NCI-H82 treated with DMSO at 0.1 percent for 48 hours (cell line): ENCODE measurements at regions not wholly inside any gene's neighbourhood (a gene's known extent, or its start where the extent isn't known, plus 50 kb on each side); places are given as distances from the start of the nearest gene placed in this dataset.
A peak's percentile ranks its signal among the peaks of the same experiment; 100 is the strongest.

Experiments used
- DNase-seq: peaks from one replicate; lab custom pipeline; 2025; ENCODE audit not compliant: unreplicated experiment; lab: John Stamatoyannopoulos, UW

DNA sequence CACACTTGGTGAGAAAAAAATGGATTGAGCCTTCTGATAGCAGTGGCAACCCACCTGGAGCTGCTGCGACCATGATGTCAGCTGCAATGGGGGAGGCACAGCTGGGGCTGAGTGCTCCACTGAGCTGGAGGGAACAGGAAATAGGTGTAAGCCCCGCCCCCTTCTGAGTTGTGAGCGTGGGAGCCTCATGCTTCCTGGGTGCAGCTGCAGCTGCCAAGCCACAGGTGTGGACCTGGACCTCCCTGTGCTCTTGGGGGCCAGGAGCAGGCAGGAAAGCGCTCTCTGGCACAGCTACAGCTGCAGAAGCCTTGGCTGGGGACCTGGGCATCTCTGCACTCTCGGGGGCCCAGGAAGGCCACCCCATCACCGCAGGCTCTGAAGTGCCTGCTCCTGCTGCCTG is 970.6 kb downstream of the DCDC2C start:
- DNase-seq: no peak

DNA sequence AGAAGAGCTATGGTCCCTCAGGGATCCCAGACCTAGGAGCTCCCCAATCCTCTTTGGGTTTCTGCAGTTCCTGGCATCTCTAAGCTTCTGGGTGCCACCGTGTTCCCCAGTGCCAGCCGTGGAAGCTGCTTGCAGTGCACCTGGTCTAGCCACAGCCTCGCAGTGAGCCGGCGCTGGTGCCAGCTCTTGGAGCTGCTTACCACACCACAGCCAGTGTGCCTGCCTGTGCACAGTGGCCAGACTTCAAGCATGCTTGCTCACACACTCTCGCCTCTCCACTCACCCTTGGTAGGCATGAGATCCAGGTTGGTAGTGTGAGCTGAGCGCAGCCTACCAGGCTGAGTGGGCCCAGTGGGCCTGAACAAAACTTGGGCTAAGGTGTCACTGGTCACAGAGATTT is 971.9 kb downstream of the DCDC2C start:
- no peak for DNase-seq

DNA sequence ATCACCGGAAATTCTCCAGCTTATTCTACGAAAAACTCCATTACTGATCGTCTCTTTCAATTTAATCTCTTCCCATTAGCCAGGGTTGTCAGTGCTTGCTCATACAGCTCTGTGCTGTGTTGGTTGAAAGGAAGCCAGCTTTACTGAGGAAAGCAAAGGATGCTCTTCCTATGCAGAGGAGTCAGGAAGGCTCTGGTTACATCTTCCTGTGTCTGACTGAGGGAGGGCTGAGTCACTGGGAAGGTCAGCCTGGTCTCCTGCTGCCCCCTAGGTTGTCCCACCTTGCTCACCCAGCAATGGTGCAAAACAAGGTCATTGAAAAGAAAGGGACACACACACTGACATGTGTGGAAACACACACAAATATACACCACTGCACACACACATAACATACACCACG is 975.6 kb downstream of the DCDC2C start:
- DNase-seq: no peak

DNA sequence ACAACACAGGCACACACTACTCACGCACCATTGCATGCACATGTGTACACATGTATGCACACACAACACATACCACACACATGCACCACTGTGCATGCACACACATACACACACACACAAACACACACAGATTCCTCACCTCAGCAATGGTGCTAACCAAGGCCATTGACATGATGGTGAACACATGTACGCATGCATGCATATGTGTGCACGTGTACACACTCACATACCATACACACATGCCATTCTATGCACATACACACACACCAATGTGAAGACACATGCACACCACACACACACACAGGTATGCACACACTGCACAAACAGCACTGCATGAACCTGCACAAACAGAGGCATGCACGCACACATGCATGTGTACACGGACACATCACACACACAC is 976.0 kb downstream of the DCDC2C start:
- no peak for DNase-seq

DNA sequence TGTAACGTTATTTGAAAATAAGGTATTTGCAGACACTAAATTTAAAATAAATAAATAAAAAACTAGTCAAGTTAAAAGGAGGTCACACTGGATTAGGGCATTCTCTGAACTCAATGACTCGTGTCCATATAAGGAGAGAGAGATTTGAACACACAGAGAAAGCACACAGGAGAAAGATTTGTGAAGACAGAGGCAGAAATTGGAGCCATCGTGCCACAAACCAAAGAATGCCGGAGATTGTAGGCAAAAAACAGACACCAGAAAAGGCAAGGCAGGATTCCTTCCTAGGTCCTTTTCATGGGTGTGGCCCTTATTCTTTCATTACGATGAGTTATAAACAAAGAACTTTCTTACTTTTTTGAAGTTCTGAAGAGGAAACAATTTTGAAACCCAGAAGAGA is 981.5 kb downstream of the DCDC2C start:
- no peak for DNase-seq

DNA sequence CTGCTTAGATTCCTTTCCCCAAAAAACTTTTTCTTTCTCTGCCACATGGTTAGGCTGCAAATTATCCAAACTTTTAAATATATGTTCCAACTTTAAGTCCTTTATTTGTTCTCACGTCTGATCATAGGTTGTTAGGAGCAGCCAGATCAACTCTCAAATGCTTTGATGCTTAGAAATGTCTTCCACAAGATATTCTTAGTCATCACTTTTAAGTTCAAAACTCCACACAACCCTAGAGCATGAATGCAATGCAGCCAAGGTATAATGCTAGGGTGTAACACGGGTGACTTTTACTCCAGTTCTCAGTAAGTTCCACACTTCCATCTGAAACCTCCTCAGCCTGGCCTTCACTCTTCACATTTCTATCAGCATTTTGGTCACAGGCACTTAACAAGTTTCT is 987.5 kb downstream of the DCDC2C start:
- no peak for DNase-seq

DNA sequence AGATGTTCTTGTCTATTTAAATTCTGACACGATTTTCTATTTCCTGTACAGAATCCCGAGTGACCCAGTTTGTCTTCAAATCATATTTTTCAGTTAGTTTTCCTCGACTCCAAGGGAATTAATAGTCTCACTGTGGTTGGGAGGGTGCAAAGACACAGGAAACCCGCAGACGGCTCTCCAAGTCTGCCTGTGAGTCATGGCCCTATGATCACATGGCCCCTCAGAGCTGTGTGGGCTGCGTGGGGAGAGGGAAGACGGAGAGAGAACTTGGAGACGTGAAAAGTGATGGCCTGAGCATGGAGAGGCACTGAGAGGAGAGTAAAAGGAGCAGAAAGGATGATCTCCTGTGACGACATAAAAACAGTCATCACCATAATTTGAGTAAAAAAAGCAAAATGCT is 989.9 kb downstream of the DCDC2C start:
- no peak for DNase-seq

DNA sequence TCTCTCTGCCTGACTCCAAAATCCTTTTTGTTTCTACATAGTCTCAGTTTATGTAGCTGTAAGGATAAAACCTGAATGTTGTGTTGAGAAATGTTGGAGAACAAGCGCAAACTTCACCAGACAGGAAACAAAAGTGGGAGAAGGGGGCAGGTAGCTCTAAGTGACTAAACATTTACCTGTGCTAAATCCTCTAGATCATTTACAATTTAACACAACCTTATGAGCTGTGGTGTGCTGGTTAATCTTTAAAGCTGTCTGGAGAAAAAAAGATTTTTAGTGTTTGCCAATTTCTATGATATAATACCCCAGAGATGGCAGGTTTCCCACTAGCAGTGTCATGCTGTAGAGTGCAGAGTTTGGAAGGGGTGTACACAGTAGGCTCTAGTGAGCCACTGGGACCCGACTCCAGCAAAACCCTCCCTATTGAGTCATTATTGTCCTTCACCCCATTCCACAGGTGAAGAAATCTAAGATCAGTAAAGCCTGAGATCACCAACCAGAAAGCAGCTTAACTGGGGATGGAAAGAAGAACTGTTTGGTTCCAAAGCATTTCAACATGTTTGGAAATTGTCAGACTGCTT is 992.0 kb downstream of the DCDC2C start:
- no peak for DNase-seq

DNA sequence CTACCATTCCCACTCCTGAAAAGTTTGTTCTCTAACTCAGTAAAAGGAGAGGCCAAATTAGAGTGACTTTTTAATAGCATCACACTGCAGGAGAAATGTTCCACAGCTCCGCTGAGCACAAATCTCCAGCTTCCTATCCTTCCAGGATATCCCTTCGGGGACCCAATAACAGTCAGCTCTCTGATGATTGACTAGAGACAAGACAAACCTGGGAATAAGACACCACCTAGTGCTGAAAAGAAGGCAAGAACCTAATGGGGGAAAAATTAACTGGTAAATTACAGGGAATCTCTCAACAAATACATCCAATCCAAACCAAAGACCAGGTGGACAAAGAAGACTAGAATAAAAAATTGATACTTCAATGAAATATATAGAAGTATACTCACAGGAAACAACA is 977.1 kb upstream of the SOX11 start:
- DNase-seq: peak; percentile 2

DNA sequence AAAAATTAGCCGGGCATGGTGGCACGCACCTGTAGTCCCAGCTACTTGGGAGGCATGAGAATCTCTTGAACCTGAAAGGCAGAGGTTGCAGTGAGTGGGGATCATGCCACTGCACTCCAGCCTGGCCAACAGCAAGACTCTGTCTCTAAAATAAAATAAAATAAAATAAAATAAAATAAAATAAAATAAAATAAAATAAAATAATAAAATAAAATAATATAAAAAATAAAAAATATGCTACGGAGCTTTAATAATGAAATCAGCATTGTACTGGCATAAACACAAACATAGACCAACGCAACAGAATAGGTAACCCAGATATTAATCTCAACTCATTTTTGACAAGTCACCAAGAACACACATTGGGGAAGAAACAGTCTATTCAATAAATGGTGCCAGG is 973.4 kb upstream of the SOX11 start:
- no peak for DNase-seq

DNA sequence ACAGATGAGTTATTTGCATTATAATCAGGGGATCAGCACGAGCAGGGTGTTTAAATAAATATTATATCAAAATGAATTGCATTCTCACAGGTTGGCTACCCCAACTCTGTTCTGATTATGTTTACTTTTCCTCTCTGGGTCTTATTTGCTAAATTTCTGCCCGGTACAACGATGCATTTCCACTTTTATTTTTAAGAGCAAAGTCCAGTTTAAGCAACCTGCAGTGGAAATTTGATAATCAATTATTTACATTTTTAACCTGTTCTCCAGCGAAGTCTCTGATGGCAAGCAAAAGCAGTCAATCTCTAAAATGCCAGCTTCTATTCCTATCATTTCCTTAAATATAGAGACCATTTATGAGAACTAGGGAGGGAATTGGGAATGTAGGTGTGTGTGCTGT is 966.6 kb upstream of the SOX11 start:
- DNase-seq: no peak

DNA sequence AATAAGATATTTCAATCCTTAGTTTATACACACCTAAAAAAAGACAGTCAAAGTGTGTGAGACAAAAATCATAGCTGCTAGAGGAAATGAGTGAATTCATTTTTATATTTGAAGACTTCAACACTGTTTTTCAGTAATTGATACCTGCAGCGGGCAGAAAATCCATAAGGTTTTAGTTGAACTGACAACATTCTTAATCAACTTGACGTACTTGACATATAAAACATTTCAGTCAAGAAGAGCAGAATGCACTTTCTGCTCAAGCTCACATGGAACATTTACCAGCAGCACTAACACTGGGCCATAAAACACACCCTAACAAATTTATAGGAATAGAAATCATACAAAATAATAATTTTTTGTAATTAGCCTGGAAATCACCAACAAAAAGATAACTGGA is 959.6 kb upstream of the SOX11 start:
- no peak for DNase-seq

DNA sequence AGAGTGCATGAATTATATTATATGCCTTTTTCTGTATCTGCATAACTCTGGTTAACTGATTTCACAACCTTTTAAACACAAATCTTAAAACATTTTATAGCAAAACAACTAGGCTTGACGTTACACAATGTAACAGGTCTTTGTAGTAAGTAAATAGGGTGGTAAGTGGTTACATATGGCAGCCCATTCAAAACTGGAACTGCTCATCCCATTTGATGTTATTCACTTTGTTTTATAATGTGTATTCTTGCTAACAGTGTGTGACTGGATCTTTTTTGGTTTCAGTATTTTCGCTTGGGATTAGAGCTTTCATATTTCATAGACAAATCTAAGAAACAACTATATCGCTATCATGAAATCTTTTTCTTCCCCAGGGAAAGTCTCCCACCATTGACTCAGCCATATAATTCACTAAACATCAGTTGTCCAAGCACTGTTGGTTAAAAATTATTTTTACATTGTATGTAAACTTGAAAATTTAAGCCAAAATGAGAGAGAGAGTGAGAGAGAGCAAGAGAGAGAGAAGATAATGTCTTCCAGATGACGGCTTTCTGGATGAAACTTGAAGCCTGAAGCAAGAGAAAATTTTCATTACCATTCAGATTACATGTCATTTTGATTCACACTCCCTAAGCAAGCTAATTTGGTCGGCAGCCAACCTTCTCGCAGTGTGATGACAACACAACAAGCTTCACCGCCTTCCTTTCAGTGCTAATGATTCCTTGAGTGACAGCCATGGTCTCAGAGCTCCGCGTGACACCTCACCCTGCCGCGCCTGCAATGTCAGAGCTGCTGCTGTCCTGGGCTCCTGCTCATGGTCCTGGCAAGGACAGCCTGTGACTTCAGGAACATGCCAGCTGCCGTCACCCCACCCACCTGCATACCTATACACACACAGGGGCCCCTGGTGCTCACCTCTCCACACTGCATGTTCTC is 946.9 kb upstream of the SOX11 start:
- DNase-seq: no peak

DNA sequence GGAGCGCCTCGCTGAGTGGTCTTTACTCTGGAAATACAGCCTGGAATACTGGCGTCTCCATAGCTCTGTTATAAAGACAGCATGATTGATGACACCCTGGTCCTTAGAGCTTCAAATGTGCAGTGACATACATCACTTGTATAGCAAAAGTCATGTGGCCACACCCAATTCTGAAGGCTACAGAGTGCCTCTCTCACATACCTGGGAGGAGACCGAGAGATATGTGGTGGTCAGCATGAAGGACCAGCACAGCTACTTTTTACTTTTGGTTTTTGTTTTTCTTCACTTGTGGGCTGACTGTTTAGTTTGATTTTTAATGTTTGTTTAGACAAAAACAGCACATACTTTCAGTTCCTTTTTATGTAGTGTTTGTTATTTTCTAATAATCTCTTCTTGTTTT is 938.5 kb upstream of the SOX11 start:
- no peak for DNase-seq

DNA sequence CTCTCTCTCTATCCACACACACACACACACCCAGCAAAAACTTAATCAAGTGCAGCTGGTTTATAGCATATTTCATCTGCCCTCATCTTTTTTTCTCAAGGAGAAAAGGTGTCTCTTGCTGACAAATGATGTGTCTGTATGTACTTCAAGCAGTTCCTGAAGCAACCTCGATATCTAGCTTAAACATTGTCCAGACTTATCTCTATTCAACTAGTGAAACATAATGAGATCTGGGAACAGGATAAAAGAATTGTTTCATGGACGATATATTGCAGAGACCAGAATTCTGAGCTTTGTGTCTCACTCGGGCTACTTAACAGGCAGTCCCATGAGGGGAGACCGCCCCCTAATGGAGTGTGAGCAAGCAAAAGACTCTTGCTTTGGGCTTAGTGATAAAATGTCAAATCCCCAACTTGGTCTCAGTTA is 929.2 kb upstream of the SOX11 start:
- DNase-seq: no peak

DNA sequence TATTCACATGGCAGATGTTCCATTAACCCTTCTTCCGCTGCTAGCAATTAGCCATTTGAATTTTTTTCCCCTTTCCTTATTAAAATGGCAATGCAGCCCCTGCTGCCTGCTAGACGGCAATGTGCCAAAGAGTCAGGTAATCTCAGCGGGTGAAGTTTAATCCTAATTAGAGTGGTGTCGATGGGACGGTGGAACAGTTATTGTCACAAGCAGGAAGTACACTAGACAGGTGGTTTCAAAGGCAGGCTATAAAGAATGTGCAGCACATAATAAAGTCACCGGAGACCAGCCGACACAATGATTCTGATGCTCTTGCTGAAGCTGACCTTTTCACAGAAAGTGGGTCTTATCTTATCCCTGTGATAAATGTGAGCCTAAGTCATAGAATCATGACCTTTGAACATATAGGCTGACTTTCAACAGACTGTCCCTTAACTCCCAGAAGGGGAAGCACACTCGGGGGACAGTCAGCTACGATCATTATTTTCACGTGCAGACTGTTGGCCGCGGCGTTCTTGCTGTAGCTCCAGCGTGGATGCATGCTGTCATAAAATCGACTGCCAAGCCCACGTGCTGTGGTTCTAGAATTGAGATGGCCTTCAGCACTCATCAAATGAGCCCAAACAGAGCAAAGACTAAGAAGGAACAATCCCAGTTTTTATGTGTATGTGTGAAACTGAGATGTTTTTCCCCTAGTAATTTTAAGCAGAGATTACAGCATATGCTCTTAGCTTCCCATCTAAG is 926.2 kb upstream of the SOX11 start:
- DNase-seq: no peak

DNA sequence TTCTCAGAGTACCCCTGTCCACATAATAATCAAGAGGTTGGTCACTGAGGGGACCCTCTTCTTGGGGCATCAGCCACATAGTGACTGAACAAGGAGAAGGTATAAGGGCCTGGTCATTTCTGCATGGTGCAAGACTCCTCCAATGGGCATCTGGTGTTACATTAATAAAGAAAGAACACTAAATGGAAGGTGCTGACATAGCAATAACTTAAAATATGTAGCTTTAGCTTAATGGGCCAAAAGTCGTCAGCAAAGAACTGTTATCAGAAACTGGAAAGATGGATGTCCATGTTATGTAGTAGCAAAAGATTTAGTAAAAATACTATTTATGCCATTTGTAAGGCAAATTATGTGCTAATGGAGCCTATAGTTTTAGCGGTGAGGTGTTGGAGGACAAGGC is 916.5 kb upstream of the SOX11 start:
- DNase-seq: no peak

DNA sequence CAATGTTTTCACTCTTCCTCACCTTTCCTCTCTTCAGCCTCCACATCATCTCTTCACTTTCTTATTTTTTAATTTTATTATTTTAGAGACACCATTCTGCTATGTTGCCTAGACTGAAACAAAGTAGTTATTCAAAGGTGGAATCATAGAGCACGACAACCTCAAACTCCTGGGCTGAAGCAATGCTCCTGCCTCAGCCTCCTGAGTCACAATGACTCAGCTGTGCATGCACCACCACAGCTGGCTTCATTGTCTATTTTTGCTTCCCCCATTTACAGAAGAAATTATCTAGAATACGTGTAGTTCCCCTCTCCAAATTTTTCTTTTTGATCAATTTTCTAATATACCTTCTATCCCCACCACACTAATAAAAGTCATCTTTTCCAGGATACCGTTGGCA is 911.5 kb upstream of the SOX11 start:
- DNase-seq: no peak

DNA sequence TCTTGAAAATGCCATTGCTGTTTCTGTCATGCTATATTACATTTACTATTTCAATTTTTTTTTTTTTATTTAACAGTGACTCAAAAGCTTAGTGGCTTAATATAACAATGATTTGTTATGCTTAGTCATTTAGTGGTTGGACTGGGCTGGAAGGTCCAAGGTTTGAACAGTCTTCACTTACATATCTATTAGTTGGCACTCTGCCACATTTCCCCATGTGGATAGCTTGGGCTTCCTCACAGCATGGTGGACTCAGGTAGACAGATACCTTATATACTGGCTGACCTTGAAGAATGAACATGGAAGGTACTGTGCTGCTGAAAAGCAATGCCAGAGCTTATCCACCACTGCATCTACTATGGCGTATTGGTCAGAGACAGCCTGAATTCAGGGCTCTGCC is 909.5 kb upstream of the SOX11 start:
- DNase-seq: no peak

DNA sequence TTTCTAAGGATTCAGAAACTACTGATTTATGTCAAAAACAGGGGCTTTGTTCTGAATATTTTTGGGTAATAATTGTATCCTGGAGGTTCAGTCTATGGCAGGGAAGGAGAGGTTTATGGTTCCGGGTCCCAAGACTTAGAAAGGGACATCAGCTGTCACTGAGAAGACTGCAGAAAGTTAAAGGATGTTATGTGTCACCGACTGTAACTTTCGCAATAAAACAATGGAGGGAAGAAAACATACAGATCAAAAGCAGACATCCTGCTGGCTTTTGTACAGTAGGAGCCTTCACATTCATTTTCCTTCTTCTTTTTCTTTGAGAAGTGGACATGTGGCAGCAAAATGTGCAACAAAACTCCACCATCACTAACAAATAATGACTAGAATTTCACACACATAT is 900.7 kb upstream of the SOX11 start:
- no peak for DNase-seq

DNA sequence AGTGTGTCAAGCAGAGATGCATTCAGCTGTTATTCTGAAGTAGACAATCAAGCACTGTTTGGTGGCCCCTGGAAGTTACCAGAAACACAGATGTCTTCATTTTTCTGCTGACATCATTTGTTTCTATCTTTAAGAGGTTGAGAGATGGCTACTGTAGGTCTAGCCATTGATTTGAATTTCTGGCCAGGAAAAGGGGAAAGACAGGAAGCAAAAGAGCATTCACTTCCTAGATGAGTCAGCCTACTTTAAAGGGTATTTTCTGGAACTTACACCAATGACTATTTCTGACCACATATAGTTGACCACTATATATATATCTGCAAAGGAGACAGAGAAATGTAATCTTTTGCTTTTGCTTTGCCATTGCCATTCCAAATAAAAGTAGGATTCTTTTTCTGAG is 900.1 kb upstream of the SOX11 start:
- no peak for DNase-seq

DNA sequence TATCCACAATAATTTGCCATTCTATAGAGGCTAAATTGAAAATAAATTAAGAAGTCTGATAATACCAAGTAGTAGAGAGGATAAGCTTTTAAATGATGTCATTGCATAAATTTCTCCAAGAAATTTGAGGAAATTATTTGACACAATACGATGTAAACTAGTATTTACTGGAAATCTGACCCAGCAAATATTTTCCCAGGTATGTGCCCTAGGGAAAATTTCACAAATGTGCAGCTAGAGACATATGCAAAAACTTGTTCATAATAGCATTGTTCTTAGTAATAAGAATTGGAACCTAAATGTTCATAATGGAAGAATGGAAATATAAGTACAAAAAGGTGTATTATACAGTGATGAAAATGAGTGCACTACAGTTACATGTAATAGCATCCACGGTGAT is 888.8 kb upstream of the SOX11 start:
- DNase-seq: no peak
